HUDEP-2 (cell line): ENCODE measurements at regions not wholly inside any gene's neighbourhood (a gene's known extent, or its start where the extent isn't known, plus 50 kb on each side); places are given as distances from the start of the nearest gene placed in this dataset.

Source experiments
- DNase-seq, 76 experiments: peaks; one replicate each; lab custom pipeline; 2025; ENCODE audit not compliant: unreplicated experiment in 76 of 76; lab: John Stamatoyannopoulos, UW

DNA sequence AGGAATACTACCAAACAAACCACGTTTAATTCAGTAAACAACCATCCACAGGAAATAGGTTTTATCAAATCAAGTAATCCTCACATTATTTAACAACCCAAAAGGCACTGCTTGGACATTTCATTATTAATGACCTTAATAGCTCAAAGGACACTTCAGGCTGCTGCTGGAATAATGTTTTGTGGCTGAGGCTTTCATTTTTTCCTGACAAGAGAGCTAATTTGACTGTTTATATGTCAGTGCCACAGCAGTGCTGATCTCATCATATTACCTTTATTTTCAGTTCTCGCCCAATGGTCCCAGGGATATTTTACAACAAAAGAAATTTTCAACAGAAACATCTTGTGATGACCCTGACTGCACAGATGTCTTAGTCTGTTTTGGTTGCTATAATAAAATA is 589.8 kb upstream of the GRAMD2B start:
- no peak for DNase-seq

DNA sequence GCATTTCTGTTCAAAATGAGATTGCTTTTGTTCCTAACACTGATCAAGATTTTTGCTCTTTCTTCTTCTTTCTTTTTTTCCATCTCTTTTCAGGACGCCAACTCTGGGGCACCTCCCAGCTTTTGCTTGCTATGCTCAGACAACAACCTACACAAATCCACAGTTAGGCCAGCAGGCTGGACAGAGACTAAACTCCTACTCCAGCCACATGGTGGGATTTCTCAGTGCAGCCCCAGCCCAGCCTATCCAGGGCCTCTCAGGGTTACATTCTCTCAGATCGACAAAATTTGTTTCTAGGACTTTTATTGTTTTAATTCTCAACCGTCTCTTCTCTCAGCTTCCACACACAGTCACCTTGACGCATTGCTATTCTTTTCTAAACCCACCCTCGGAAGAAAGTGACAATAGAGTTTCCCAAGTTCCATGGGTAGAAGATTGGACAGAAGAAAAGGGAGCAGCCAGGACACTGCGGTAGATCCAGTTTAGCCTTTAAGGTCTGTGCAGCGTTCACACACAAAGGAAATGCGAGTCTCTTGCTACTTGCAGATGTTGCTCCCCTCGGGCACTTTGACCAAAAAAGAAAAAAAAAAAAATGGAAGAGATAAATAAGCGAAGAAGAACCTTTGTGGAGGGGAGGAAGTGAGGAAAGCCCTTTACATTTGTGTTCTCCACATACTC is 588.6 kb upstream of the GRAMD2B start:
- no peak for DNase-seq

DNA sequence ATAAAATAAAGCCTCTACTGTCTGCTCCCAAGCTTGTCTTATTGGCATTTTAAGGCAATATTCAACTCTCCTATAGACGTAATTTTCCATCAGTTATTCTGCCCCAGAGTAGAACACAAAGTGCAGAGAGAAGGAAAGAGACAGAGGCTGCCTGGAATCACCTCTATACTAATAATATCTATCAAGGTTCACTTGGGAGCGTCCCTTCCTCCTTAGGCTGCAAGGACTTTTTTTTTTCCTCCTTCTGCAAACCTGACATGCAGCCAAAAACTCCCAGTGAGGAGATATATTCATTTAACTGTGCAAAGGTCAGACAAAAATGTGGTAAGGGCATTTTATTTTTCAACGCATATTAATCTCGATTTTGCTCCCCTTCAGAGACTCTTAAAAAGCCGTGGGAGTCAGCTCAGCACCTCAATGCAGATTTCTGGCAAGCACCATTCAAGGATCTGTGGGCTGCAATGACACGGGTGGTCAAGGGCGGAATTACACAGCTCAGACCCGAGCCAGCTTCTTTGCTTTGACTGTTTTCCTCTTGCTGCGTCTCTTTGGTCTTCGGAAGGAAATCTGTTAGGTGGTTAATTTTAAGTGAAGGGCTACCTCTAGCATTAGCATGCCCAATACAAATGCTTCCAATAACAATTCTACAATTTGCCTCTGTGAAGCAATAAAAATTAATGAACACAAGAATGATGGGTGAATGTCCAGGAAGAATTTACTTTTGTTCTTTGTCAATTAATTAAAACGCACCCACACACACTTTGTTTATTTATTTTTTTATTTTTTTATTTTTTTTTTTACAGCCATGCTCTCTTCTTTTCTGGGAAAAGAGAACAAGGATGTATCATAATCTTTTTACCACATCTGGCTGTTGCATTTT is 587.7 kb upstream of the GRAMD2B start:
- DNase-seq = peak in 2 of 76 experiments; percentile 0 to 1

DNA sequence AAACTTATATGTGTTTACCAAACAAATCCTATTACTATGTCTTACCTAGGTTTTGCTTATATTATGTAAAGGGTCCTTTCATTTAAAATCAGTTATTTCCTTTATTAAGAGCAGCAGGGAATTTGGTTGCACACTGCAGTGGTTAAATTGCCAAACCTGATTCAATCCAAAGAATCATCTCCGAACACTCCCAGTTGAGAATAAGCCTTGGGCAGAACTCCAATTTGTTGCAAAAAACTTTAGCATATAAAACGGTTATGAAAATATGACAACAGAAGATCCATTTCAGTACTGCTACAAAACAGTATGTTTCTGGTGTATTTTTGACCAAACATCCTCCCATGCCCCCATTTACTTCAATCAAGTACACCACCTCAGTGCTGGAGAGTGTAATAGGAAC is 587.0 kb upstream of the GRAMD2B start:
- DNase-seq = no peak

DNA sequence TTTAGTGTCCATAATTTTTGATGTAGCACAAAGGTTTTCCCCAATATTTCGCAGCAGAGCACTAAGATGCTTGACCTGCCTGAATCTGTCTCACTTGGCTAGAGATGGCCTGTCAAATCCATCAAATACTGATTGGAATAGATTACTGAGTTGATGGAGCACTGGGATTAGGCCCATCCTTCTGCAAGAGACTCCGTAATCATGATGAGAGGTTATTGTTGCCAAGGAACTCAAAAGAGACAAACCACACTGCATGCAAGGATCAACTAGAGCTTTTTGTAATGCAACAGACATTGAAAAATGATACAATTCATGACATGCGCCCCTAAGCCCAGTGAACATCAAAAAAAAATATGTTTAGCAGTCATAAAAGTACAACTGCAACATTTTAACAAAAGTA is 585.3 kb upstream of the GRAMD2B start:
- DNase-seq = no peak

DNA sequence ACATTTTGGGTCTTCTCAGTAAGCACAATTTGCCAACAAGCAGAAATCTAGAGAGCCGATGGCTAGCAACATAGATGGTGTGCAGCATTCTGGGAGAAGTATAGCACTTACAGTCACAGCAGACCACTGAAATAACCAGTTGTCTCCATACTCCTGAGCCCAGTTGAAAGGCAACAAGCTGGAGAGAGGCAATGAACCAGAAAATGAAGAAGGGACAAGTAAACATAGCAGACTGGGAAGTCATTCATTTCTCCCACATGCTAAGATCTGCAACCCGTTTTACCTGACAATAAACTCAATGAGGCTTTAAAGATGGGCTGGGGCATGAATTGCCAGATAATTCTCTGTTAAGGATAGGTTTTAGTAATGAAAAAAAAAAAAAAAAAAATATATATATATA is 575.6 kb upstream of the GRAMD2B start:
- no peak for DNase-seq

DNA sequence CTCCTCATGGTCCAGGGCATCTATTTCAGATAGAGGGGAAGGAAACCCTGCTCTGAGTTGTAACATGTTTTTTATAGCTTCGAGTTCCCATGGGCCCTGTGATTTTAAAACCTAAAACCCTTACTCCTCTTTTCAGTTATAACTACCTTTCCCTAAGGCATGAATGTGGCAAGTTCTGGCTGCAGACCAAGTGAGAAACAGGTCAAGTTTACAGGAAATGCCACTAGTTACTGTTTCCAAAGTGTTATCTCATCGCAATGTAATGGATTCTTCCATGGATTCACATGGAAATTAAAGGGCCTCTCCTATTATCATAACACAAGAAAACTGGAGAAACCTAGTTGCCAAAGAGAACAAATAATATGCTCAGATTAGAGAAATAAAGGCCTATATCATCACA is 574.5 kb upstream of the GRAMD2B start:
- DNase-seq = no peak

DNA sequence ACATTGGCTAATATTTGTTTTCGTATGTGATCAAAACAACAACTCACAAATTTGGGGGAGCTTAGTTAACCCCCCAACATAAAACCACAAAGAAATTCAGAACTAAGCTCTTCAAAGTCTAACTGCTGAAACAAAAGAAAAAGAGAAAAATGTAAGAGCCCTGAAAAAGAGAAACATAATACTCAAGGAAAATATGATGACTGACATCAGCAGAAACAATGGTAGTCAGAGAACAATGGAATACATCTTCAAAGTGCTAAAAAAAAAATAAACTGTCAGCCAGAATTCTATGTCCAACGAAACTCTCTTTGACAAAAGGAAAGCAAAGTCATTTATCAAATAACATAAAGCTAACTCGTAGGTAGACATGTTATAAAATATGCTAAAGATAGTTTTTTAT is 566.3 kb upstream of the GRAMD2B start:
- no peak for DNase-seq

DNA sequence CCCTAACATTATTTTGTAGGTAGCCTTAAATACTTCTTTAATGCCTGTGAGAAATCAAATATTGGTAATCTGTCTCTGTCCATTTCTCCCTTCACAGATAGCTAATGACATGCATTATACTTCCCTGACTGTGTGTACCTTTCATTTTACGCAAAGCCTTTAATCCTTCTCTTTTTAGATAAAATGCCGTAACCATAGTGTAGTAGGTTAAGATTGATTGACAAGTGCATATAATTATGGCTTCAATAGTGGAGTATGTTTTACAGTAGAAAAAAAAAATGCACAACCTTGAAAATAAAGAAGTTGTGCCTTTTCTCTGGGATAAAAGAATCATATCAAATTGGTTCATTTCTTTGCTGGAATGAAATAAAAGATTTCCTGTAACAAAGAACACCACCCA is 559.6 kb upstream of the GRAMD2B start:
- DNase-seq = no peak

DNA sequence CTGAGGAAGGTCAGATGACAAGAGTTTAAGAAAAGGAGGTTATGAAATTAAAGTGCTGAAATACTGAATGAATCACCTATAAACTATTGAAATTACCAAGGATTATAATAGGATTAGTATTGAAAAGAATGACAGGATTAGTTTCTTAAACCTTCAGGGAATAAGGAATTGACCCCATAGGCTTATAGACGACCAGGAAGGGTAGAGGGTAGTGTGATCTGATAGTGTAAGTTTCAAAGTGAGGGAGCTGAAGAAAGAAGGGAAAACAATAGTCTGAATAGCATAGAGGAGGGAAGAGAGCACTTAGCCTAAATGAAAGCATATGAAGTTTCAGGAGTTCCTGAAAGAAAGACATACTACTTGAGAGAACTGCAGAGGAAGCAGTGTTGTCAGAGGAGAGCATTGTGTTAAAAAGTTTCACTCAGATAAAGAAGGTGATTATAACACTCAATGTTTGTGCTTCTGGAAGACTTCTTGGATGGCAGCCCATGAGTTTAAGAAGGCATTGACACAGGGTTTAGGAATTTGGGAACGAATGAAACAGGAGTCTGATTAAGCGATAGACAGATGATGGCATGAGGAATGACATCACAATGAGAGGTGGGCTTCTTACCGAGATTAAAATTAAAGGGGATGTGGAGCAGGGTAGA is 557.9 kb upstream of the GRAMD2B start:
- no peak for DNase-seq

DNA sequence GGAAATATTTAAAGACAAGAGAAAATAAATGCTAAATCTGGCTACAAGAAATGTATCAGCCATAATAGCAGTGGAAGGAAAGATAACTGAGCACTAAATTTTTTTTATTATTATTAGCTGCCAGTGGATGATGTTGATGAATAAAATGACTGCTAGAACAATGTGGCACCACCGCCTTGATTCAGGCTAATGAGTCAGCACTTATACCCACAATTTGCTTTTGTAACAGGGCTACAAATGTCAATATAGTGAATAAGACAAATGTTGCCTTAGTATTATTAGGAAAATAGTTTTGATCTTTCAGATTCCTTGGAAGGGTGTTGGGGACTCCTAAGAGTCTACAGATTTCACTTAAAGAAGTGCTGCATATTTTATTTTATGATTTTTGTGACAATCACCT is 555.2 kb upstream of the GRAMD2B start:
- no peak for DNase-seq

DNA sequence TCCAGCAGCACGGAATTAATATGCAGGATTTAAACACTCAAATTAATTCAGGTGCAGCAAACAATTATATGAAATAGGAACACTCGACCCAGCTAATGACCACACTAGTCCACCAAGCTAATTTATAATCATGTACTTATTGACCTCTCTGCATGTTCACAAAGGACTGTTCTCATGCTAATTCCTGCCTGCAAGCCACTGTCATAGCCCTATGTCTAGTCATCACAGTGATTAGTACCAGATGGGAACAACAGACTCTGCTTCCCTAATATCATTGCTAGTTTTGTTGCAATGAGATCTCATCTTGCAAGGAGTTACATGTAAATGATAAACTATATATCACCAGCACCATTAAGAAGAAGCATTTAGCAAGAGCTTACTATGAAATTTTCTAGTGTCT is 553.0 kb upstream of the GRAMD2B start:
- no peak for DNase-seq

DNA sequence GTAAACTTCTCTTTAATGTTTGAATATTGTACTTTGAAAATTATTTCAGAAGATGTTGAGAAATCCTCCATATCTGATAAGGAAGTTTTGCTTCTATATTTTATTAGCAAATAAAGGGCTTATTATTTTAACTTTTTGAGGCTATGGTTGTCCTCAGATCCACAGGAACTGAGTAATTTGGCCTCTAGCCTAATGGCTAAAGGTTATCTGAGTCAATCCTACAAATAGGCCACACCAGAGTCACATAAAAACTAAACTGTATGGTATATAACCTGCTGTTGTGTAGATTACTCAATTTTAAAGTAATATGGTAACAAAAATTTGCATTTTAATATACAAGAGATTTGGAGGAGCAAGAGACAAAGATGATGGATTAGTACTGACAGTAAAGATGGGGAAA is 549.2 kb upstream of the GRAMD2B start:
- no peak for DNase-seq

DNA sequence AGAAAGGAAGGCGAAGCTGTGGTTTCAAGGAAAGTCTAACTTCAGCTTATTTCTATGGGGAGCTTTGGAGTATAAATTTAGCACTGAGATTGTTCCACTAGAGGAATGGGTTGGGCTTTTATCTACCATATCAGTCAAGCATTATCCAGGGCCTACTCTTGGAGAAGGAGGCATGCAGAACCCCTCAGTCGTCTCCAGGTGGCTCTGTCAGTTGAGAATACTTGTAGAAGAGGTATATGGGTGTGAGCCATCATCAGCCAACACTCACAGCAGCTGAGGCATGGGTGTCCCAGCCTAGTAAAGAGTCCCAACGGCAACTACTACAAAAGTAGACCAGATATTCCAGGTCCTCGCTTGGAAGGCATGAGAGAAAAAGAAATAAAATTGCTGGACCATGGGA is 548.5 kb upstream of the GRAMD2B start:
- DNase-seq = no peak

DNA sequence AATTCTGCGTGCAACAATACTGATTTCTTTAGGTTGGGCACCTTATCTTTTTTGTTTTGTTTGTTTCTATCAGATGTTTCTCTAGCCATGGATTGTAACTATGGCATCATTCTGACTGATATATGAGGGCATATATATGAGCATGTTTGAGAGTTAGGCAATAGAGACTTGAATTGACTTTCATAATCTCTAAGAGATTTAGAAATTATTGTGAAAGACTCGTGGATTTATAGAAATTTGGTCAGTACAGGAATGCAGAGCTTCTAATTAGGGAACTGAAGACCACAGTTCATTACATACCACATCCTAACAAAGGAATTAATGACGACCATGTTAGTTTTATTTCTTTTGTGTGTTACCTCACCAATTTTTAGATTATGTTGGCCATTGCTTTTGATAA is 546.0 kb upstream of the GRAMD2B start:
- DNase-seq = no peak

DNA sequence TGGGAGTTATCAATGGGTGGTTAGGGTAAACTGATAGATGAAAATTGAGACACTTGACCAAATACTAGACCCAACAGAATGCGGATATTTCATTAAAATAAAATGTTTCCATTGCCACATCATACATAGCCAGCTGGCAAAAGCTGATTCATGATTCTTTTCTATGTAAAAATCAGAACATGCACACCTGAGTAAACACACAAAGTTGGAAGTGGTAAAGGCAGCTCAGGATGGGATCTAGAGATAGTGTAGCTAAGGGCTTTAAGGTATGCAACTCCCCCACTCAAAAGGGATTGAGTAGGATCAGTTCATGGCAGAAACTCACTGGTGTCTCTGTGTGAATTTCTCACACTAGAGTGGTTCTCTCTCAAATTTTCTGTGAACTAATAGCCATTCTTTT is 541.1 kb upstream of the GRAMD2B start:
- no peak for DNase-seq

DNA sequence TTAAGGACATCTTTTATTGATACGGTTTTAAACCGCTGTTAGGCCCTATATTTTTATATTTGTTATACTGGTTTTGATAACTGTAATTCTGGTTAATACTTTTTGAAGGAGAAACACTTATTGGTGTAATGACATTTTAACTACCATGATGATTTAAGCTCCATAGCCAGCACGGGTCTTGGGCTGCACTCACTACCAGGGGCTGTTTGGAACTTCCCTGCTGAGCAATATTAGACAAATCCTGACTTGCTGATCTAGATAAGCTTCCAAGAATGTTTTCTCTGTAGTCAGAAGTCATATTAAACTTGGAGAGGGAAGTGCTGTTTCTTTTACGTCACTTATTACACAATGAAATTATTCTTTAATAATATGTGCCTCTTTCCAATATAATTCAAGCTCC is 540.0 kb upstream of the GRAMD2B start:
- DNase-seq = no peak

DNA sequence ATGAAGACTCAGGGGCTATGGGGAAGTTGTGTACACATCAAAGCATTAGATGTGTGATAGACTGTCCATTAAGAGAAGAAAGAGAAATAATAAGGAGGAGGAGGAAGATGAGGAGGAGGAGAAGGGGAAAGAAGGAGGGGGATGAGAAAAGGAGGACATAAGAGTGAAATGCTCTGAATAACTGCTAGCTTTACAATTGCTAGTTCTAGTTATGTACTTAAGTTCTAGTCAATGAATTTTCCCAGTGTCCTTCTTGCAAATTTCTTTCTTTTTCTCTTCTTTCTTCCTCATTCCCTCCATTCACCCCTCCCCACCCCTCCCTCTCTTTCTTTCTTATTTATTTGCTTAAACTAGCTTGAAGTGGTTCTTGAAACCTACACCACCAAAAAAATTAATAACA is 534.9 kb upstream of the GRAMD2B start:
- no peak for DNase-seq

DNA sequence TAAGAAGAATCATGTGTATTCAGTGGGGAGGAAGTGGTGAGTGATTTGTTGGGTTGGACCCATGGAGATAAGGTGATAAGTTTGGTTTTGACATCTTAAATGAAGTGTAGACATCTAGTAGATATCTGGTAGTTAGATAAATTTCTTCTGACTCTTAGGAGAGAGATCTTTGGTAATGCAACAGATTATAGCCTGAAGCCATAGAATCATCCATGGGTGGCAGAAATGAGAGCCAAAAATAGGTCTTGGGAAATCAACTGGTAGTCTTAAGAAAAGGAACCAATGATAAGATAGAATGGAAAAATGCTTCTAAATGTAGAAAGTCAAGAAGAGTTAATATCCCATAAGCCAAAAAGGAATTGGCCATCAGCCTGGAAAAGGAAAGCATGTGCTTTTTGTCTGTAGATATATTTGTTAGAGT is 532.7 kb upstream of the GRAMD2B start:
- no peak for DNase-seq

DNA sequence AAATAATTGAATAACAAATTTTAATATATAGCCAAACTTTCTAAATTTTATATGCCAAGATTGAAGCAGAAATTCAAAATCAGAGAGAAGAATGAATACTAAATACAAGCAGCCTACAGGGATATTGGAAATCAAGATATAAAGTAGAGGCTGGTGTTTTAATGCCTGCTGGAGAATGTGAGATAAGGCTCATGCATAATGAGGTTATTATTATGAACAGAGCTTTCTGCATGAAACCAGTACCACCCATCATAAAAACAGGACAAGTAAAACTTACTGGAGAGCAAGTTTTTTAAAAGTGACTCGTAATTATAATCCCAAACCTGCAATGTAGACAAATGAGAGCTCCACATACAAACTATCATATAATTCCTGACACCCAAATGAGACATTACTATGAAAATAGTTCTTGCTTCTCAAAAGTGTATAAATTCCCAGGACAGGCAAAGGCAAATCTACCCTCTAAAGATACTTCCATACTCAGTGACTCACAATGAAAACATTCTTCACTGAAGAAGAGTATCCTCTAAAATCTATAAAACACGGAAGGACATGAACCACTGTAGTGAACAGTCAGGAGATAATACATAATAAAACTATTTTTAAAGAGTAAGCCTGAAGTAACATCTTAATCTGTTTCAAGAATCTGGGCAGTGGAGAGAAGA is 532.0 kb upstream of the GRAMD2B start:
- DNase-seq = no peak

DNA sequence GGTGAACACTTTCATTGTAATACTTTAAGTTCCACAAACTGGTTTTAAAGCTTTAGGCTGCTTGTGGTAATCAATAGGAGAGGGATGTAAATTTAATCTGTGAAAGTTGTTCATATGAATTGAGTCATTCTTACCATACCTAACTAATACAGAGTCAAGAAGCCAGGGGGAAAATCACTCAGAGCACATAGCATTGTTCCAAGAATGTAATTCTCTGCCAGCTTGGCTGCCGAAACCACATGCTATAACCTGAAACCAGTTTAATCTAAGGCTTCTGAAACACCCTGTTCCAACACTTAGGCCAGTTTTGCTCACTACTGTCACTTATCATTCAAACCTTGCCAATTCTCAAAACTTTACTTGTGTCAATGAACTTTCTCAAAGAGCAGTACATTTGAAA is 528.8 kb upstream of the GRAMD2B start:
- DNase-seq = no peak
